GM12872 (cell line): ENCODE measurements at regions not wholly inside any gene's neighbourhood (a gene's known extent, or its start where the extent isn't known, plus 50 kb on each side); places are given as distances from the start of the nearest gene placed in this dataset.

Source experiments
- TF ChIP-seq, protein P1 (sequence below): IDR thresholded peaks from 3 replicates; pipeline ENCODE4 v1.5.1; 2011; ENCODE audit warnings: low read depth, mild to moderate bottlenecking, low read length, moderate library complexity; ENCODE audit not compliant: insufficient read depth

DNA sequence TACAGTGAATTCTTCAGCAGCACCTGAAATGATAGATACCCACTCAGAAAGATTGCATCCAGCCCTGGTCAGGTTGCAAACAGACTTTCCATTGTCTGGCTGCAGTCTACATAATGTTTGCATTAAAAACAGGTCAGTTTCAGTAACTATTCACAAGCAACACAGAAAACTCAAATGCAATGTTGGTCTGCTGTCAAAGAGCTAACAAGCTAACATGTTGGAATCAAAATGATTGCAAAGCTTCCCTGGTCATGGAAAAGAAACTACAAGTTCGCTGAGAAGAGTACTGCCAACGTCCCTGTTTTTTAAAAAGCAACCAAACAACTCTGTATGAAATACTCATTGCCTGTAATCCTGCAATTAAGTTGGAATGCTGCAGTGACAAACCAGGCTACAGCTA lies 374.7 kb downstream of the ADAMTS20 start:
- TF ChIP-seq, protein P1, sequence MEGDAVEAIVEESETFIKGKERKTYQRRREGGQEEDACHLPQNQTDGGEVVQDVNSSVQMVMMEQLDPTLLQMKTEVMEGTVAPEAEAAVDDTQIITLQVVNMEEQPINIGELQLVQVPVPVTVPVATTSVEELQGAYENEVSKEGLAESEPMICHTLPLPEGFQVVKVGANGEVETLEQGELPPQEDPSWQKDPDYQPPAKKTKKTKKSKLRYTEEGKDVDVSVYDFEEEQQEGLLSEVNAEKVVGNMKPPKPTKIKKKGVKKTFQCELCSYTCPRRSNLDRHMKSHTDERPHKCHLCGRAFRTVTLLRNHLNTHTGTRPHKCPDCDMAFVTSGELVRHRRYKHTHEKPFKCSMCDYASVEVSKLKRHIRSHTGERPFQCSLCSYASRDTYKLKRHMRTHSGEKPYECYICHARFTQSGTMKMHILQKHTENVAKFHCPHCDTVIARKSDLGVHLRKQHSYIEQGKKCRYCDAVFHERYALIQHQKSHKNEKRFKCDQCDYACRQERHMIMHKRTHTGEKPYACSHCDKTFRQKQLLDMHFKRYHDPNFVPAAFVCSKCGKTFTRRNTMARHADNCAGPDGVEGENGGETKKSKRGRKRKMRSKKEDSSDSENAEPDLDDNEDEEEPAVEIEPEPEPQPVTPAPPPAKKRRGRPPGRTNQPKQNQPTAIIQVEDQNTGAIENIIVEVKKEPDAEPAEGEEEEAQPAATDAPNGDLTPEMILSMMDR: no peak

GRCh38 chr12:43169115-43169681 lies 382.8 kb downstream of the ADAMTS20 start:
- TF ChIP-seq, protein P1: no peak

GRCh38 chr12:43167691-43168090 lies 384.3 kb downstream of the ADAMTS20 start:
- TF ChIP-seq, protein P1: no peak

DNA sequence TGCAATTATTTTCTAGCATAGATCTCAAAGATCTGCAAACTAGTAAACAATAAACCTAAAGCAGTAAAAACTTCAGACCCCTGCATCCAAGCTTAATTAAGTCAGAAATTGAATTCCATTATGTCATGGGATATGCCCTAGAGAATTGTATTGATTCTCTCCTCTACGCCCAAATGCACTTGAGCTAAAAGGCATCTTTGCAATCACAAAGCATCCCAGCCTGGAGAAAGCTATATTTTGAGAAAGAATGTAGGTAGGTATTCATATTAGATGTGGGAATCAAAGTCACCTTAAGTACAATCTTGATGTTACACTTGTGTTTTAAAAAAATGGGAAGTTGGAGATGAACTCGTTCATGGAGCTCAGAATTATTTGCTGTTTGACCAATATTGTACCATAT lies 386.7 kb downstream of the ADAMTS20 start:
- TF ChIP-seq, protein P1: no peak

GRCh38 chr12:43162138-43162537 lies 389.9 kb downstream of the ADAMTS20 start:
- TF ChIP-seq, protein P1: no peak

GRCh38 chr12:43159506-43159905 lies 392.5 kb downstream of the ADAMTS20 start:
- TF ChIP-seq, protein P1: no peak

- TF ChIP-seq, protein P1: no peak
Observed at GRCh38 chr12:43158126-43158525, 393.9 kb downstream of the ADAMTS20 start.
